ENCODE measurements at regions not wholly inside any gene's neighbourhood (a gene's known extent, or its start where the extent isn't known, plus 50 kb on each side); places are given as distances from the start of the nearest gene placed in this dataset.
A peak's percentile ranks its signal among the peaks of the same experiment; 100 is the strongest.

- no peaks in the 10 kb centered on the region for H3K27me3 ChIP-seq (ENCODE audit: insufficient read depth, low read length)
- no peak overlapping the region for H3K4me3 ChIP-seq (ENCODE audit: low read depth, low read length)
- no peaks in the 10 kb centered on the region for H3K79me2 ChIP-seq (ENCODE audit: control insufficient read depth, insufficient read depth, low read length, unreplicated experiment)
- no peak overlapping the region for H2AFZ ChIP-seq (ENCODE audit: low read length, unreplicated experiment)
- no peaks in the 10 kb centered on the region for H3K4me1 ChIP-seq (ENCODE audit: control insufficient read depth, insufficient read depth, low read length, unreplicated experiment)
- H3K27ac ChIP-seq (ENCODE audit: low read depth, low read length), result no peak overlapping the region
- no peaks in the 10 kb centered on the region for H3K36me3 ChIP-seq (ENCODE audit: insufficient read depth, low read length)
These were observed 108.9 kb upstream of the TENM3 start for GRCh38 chr4:182134261-182134660.

GRCh38 chr4:182136201-182136600 lies 107.0 kb upstream of the TENM3 start:
- Histone ChIP-seq H3K27me3 (ENCODE audit: insufficient read depth, low read length) (no peaks in the 10 kb centered on the region), H3K4me1 (ENCODE audit: control insufficient read depth, insufficient read depth, low read length, unreplicated experiment) (peaks cover 4% of the 10 kb centered on the region), H3K36me3 (ENCODE audit: insufficient read depth, low read length) (no peaks in the 10 kb centered on the region), H3K4me3 (ENCODE audit: low read depth, low read length) (no peak overlapping the region), H2AFZ (ENCODE audit: low read length, unreplicated experiment) (no peak overlapping the region), H3K27ac (ENCODE audit: low read depth, low read length) (no peak overlapping the region), H3K79me2 (ENCODE audit: control insufficient read depth, insufficient read depth, low read length, unreplicated experiment) (no peaks in the 10 kb centered on the region)

GRCh38 chr4:182137343-182137742 lies 105.9 kb upstream of the TENM3 start:
- H3K36me3 ChIP-seq (ENCODE audit: insufficient read depth, low read length), result no peaks in the 10 kb centered on the region
- H3K4me3 ChIP-seq (ENCODE audit: low read depth, low read length), result no peak overlapping the region
- H2AFZ ChIP-seq (ENCODE audit: low read length, unreplicated experiment), result no peak overlapping the region
- H3K27ac ChIP-seq (ENCODE audit: low read depth, low read length), result no peak overlapping the region
- peaks cover 3% of the 10 kb centered on the region for H3K79me2 ChIP-seq (ENCODE audit: control insufficient read depth, insufficient read depth, low read length, unreplicated experiment)
- H3K4me1 ChIP-seq (ENCODE audit: control insufficient read depth, insufficient read depth, low read length, unreplicated experiment), result peaks cover 7% of the 10 kb centered on the region
- H3K27me3 ChIP-seq (ENCODE audit: insufficient read depth, low read length), result no peaks in the 10 kb centered on the region

GRCh38 chr4:182139491-182139890 lies 103.7 kb upstream of the TENM3 start:
- Histone ChIP-seq H3K79me2 (ENCODE audit: control insufficient read depth, insufficient read depth, low read length, unreplicated experiment) (peaks cover 8% of the 10 kb centered on the region), H3K27ac (ENCODE audit: low read depth, low read length) (0 out of 2 replicates have a peak overlapping the region, but pooled peaks have one; percentile 28), H3K4me3 (ENCODE audit: low read depth, low read length) (peak overlapping the region; percentile 75), H3K36me3 (ENCODE audit: insufficient read depth, low read length) (no peaks in the 10 kb centered on the region), H3K27me3 (ENCODE audit: insufficient read depth, low read length) (no peaks in the 10 kb centered on the region), H2AFZ (ENCODE audit: low read length, unreplicated experiment) (peak overlapping the region; percentile 45), H3K4me1 (ENCODE audit: control insufficient read depth, insufficient read depth, low read length, unreplicated experiment) (peaks cover 10% of the 10 kb centered on the region)

- no peak overlapping the region for H3K27ac ChIP-seq (ENCODE audit: low read depth, low read length)
- no peak overlapping the region for H3K4me3 ChIP-seq (ENCODE audit: low read depth, low read length)
- no peaks in the 10 kb centered on the region for H3K27me3 ChIP-seq (ENCODE audit: insufficient read depth, low read length)
- H2AFZ ChIP-seq (ENCODE audit: low read length, unreplicated experiment), result no peak overlapping the region
- H3K36me3 ChIP-seq (ENCODE audit: insufficient read depth, low read length), result no peaks in the 10 kb centered on the region
- peaks cover 17% of the 10 kb centered on the region for H3K79me2 ChIP-seq (ENCODE audit: control insufficient read depth, insufficient read depth, low read length, unreplicated experiment)
- peaks cover 11% of the 10 kb centered on the region for H3K4me1 ChIP-seq (ENCODE audit: control insufficient read depth, insufficient read depth, low read length, unreplicated experiment)
These were observed 102.7 kb upstream of the TENM3 start for GRCh38 chr4:182140547-182140946.

GRCh38 chr4:182141061-182141460 lies 102.1 kb upstream of the TENM3 start:
- Histone ChIP-seq H3K27me3 (ENCODE audit: insufficient read depth, low read length) (no peaks in the 10 kb centered on the region), H2AFZ (ENCODE audit: low read length, unreplicated experiment) (no peak overlapping the region), H3K36me3 (ENCODE audit: insufficient read depth, low read length) (no peaks in the 10 kb centered on the region), H3K27ac (ENCODE audit: low read depth, low read length) (no peak overlapping the region), H3K4me3 (ENCODE audit: low read depth, low read length) (no peak overlapping the region), H3K79me2 (ENCODE audit: control insufficient read depth, insufficient read depth, low read length, unreplicated experiment) (peaks cover 21% of the 10 kb centered on the region), H3K4me1 (ENCODE audit: control insufficient read depth, insufficient read depth, low read length, unreplicated experiment) (peaks cover 14% of the 10 kb centered on the region)

GRCh38 chr4:182142176-182143085 lies 100.8 kb upstream of the TENM3 start:
- no peaks in the 10 kb centered on the region for H3K27me3 ChIP-seq (ENCODE audit: insufficient read depth, low read length)
- peaks cover 27% of the 10 kb centered on the region for H3K79me2 ChIP-seq (ENCODE audit: control insufficient read depth, insufficient read depth, low read length, unreplicated experiment)
- peak overlapping the region; percentile 96 for H2AFZ ChIP-seq (ENCODE audit: low read length, unreplicated experiment)
- no peaks in the 10 kb centered on the region for H3K36me3 ChIP-seq (ENCODE audit: insufficient read depth, low read length)
- peak overlapping the region; percentile 84; the same call in 1 of the 2 replicates for H3K27ac ChIP-seq (ENCODE audit: low read depth, low read length)
- peaks cover 19% of the 10 kb centered on the region for H3K4me1 ChIP-seq (ENCODE audit: control insufficient read depth, insufficient read depth, low read length, unreplicated experiment)
- H3K4me3 ChIP-seq (ENCODE audit: low read depth, low read length), result peak overlapping the region; percentile 98

- no peaks in the 10 kb centered on the region for H3K36me3 ChIP-seq (ENCODE audit: insufficient read depth, low read length)
- peak overlapping the region; percentile 96 for H2AFZ ChIP-seq (ENCODE audit: low read length, unreplicated experiment)
- peak overlapping the region; percentile 84 for H3K27ac ChIP-seq (ENCODE audit: low read depth, low read length)
- peak overlapping the region; percentile 98 for H3K4me3 ChIP-seq (ENCODE audit: low read depth, low read length)
- peaks cover 31% of the 10 kb centered on the region for H3K79me2 ChIP-seq (ENCODE audit: control insufficient read depth, insufficient read depth, low read length, unreplicated experiment)
- peaks cover 19% of the 10 kb centered on the region for H3K4me1 ChIP-seq (ENCODE audit: control insufficient read depth, insufficient read depth, low read length, unreplicated experiment)
- H3K27me3 ChIP-seq (ENCODE audit: insufficient read depth, low read length), result no peaks in the 10 kb centered on the region
These were observed 99.9 kb upstream of the TENM3 start for GRCh38 chr4:182143086-182143821.

- Histone ChIP-seq H2AFZ (ENCODE audit: low read length, unreplicated experiment) (peak overlapping the region; percentile 96), H3K4me1 (ENCODE audit: control insufficient read depth, insufficient read depth, low read length, unreplicated experiment) (peaks cover 19% of the 10 kb centered on the region), H3K36me3 (ENCODE audit: insufficient read depth, low read length) (no peaks in the 10 kb centered on the region), H3K27ac (ENCODE audit: low read depth, low read length) (peak overlapping the region; percentile 84), H3K79me2 (ENCODE audit: control insufficient read depth, insufficient read depth, low read length, unreplicated experiment) (peaks cover 36% of the 10 kb centered on the region), H3K4me3 (ENCODE audit: low read depth, low read length) (peak overlapping the region; percentile 98), H3K27me3 (ENCODE audit: insufficient read depth, low read length) (no peaks in the 10 kb centered on the region)
These were observed 99.2 kb upstream of the TENM3 start for GRCh38 chr4:182143822-182144625.

GRCh38 chr4:182144626-182145333 lies 98.4 kb upstream of the TENM3 start:
- Histone ChIP-seq H3K4me1 (ENCODE audit: control insufficient read depth, insufficient read depth, low read length, unreplicated experiment) (peaks cover 19% of the 10 kb centered on the region), H3K36me3 (ENCODE audit: insufficient read depth, low read length) (no peaks in the 10 kb centered on the region), H2AFZ (ENCODE audit: low read length, unreplicated experiment) (peak overlapping the region; percentile 77), H3K4me3 (ENCODE audit: low read depth, low read length) (peak overlapping the region; percentile 98), H3K79me2 (ENCODE audit: control insufficient read depth, insufficient read depth, low read length, unreplicated experiment) (peaks cover 38% of the 10 kb centered on the region), H3K27me3 (ENCODE audit: insufficient read depth, low read length) (no peaks in the 10 kb centered on the region), H3K27ac (ENCODE audit: low read depth, low read length) (peak overlapping the region; percentile 28; the same call in 1 of the 2 replicates)
